Liver (tissue), 8 donors: ENCODE measurements at regions not wholly inside any gene's neighbourhood (a gene's known extent, or its start where the extent isn't known, plus 50 kb on each side); places are given as distances from the start of the nearest gene placed in this dataset.

ENCODE experiments used
- DNase-seq: peaks from one replicate; pipeline ENCODE4 v3.0.0-alpha.2; 2017; ENCODE audit warnings: low spot score
- H3K27ac ChIP-seq, 2 donors: one replicate each; pipeline ENCODE4 v1.7.0; 2013; ENCODE audit warnings: inconsistent platforms in 2 of 2, low read length in 2 of 2, control low read depth in 1 of 2, low read depth in 1 of 2, mild to moderate bottlenecking in 1 of 2
- H3K27me3 ChIP-seq, 4 donors: one replicate each; pipeline versions ENCODE4 v1.6.1 to v1.7.0; 2013; ENCODE audit warnings: low read length in 3 of 4, inconsistent platforms in 1 of 4, mild to moderate bottlenecking in 1 of 4, moderate library complexity in 1 of 4; ENCODE audit not compliant: control insufficient read depth in 4 of 4, insufficient read depth in 4 of 4
- H3K36me3 ChIP-seq, 4 donors: one replicate each; pipeline versions ENCODE4 v1.6.1 to v1.7.0; 2013; ENCODE audit warnings: low read length in 3 of 4, mild to moderate bottlenecking in 3 of 4, low read depth in 1 of 4, moderate library complexity in 1 of 4; ENCODE audit not compliant: control insufficient read depth in 4 of 4, insufficient read depth in 3 of 4
- H3K4me1 ChIP-seq, 4 donors: one replicate each; pipeline versions ENCODE4 v1.6.1 to v1.7.0; 2013; ENCODE audit warnings: low read length in 3 of 4, mild to moderate bottlenecking in 3 of 4, moderate library complexity in 1 of 4; ENCODE audit not compliant: control insufficient read depth in 4 of 4, insufficient read depth in 4 of 4
- H3K4me3 ChIP-seq, 3 donors: one replicate each; pipeline versions ENCODE4 v1.6.1 to v1.7.0; 2013; ENCODE audit warnings: low read length in 3 of 3, control low read depth in 1 of 3, low read depth in 1 of 3, mild to moderate bottlenecking in 1 of 3
- H3K9ac ChIP-seq, 2 donors: one replicate each; pipeline ENCODE4 v1.7.0; 2013; ENCODE audit warnings: low read length in 2 of 2, mild to moderate bottlenecking in 2 of 2, moderate library complexity in 2 of 2, control low read depth in 1 of 2, low read depth in 1 of 2
- H3K9me3 ChIP-seq, 4 donors: one replicate each; pipeline versions ENCODE4 v1.6.1 to v1.7.0; 2013; ENCODE audit warnings: low read length in 3 of 4; ENCODE audit not compliant: control insufficient read depth in 4 of 4
- CTCF ChIP-seq: fragments of 150-350 bp; IDR thresholded peaks from 2 replicates; pipeline ENCODE4 v1.5.1; 2017; ENCODE audit warnings: improper control_type of control experiment, low read depth, low read length; ENCODE audit not compliant: missing input control
- EGR1 ChIP-seq, 2 donors: IDR thresholded peaks; 2 replicates each; pipeline ENCODE4 v1.6.1; 2016 to 2018; ENCODE audit warnings: antibody characterized with exemption in 2 of 2, low read depth in 2 of 2
- FOXA2 ChIP-seq: IDR thresholded peaks from 2 replicates; pipeline ENCODE4 v1.6.1; 2016; ENCODE audit warnings: antibody characterized with exemption
- GABPA ChIP-seq, 2 donors: IDR thresholded peaks in 1 of 2; conservative IDR thresholded peaks in 1 of 2; 2 replicates each; pipeline ENCODE4 v1.6.1; 2016; ENCODE audit warnings: antibody characterized with exemption in 2 of 2, mild to moderate bottlenecking in 1 of 2, moderate library complexity in 1 of 2
- HNF4A ChIP-seq, 2 donors: conservative IDR thresholded peaks; 2 replicates each; pipeline ENCODE4 v1.6.1; 2016; ENCODE audit warnings: antibody characterized with exemption in 2 of 2, mild to moderate bottlenecking in 2 of 2
- JUND ChIP-seq, 2 donors: IDR thresholded peaks; 2 replicates each; pipeline ENCODE4 v1.6.1; 2016; ENCODE audit warnings: antibody characterized with exemption in 2 of 2
- MAX ChIP-seq: IDR thresholded peaks from 2 replicates; pipeline ENCODE4 v1.6.1; 2016; ENCODE audit warnings: antibody characterized with exemption
- RAD21 ChIP-seq, 2 donors: IDR thresholded peaks; 2 replicates each; pipeline ENCODE4 v1.6.1; 2016; ENCODE audit warnings: antibody characterized with exemption in 2 of 2, mild to moderate bottlenecking in 2 of 2
- REST ChIP-seq: IDR thresholded peaks from 2 replicates; pipeline ENCODE4 v1.6.1; 2016; ENCODE audit warnings: antibody characterized with exemption, mild to moderate bottlenecking
- SP1 ChIP-seq: IDR thresholded peaks from 2 replicates; pipeline ENCODE4 v1.6.1; 2018; ENCODE audit warnings: antibody characterized with exemption, mild to moderate bottlenecking
- TAF1 ChIP-seq: conservative IDR thresholded peaks from 2 replicates; pipeline ENCODE4 v1.6.1; 2016; ENCODE audit warnings: antibody characterized with exemption, mild to moderate bottlenecking
- YY1 ChIP-seq: IDR thresholded peaks from 2 replicates; pipeline ENCODE4 v1.6.1; 2016; ENCODE audit warnings: antibody characterized with exemption, mild to moderate bottlenecking
- ZBTB33 ChIP-seq: IDR thresholded peaks from 2 replicates; pipeline ENCODE4 v1.6.1; 2016; ENCODE audit warnings: antibody characterized with exemption
- WGBS: extraction: QIAGEN DNeasy Blood & Tissue Kit; methylation state at CpG from one replicate; pipeline ENCODE4 v1.1.7; 2013; 5-methylcytosine and 5-hydroxymethylcytosine counted together
- donor health status: healthy.
- donor health status: healthy.
- donor health status: healthy.
- donor health status: healthy.
- donor health status: healthy.

- WGBS = 30% methylated on average over 2 of the region's 2 CpGs
- DNase-seq = no peak
- TF ChIP-seq CTCF = no peak
- H3K4me1 ChIP-seq = no peaks in the 10 kb centered on the region
- H3K27ac ChIP-seq = no peak overlapping the region
- H3K4me3 ChIP-seq = no peak overlapping the region
- no peak overlapping the region for H3K9ac ChIP-seq
- no peaks in the 10 kb centered on the region for H3K36me3 ChIP-seq
- peaks cover 0 to 2% (median 0%) of the 10 kb centered on the region in 4 donors for H3K27me3 ChIP-seq
- no peaks in the 10 kb centered on the region for H3K9me3 ChIP-seq
Measured at GRCh38 chr4:188879598-188879997, 740.4 kb downstream of the TRIML1 start.

- Histone ChIP-seq H3K27ac (no peak overlapping the region), H3K4me3 (no peak overlapping the region), H3K9ac (no peak overlapping the region), H3K4me1 (no peaks in the 10 kb centered on the region), H3K27me3 (no peaks in the 10 kb centered on the region), H3K9me3 (no peaks in the 10 kb centered on the region), H3K36me3 (no peaks in the 10 kb centered on the region)
- no peak for DNase-seq
- no peak for TF ChIP-seq GABPA (IDR thresholded peaks at IDR 0.05 in 1 of 2, conservative IDR thresholded peaks at IDR 0.05 in 1 of 2)
- no peak for TF ChIP-seq TAF1
- no peak for TF ChIP-seq REST
- no peak for TF ChIP-seq YY1
- TF ChIP-seq JUND (IDR thresholded peaks at IDR 0.05) = no peak
- no peak for TF ChIP-seq HNF4A (conservative IDR thresholded peaks at IDR 0.05)
- no peak for TF ChIP-seq FOXA2
- TF ChIP-seq ZBTB33 = no peak
- TF ChIP-seq SP1 = no peak
- TF ChIP-seq RAD21 (IDR thresholded peaks at IDR 0.05) = no peak
- no peak for TF ChIP-seq CTCF
- no peak for TF ChIP-seq EGR1 (IDR thresholded peaks at IDR 0.05; ENCODE audit: low read depth in 2 of 2)
- no peak for TF ChIP-seq MAX
- 60% methylated on average over 2 of the region's 2 CpGs for WGBS
Measured at GRCh38 chr4:188887905-188888304, 748.7 kb downstream of the TRIML1 start.
